NCI-H146 treated with DMSO at 0.1 percent for 48 hours (cell line): ENCODE measurements at regions not wholly inside any gene's neighbourhood (a gene's known extent, or its start where the extent isn't known, plus 50 kb on each side); places are given as distances from the start of the nearest gene placed in this dataset.

Source experiments
- DNase-seq: peaks from one replicate; lab custom pipeline; 2025; ENCODE audit not compliant: unreplicated experiment; lab: John Stamatoyannopoulos, UW

DNA sequence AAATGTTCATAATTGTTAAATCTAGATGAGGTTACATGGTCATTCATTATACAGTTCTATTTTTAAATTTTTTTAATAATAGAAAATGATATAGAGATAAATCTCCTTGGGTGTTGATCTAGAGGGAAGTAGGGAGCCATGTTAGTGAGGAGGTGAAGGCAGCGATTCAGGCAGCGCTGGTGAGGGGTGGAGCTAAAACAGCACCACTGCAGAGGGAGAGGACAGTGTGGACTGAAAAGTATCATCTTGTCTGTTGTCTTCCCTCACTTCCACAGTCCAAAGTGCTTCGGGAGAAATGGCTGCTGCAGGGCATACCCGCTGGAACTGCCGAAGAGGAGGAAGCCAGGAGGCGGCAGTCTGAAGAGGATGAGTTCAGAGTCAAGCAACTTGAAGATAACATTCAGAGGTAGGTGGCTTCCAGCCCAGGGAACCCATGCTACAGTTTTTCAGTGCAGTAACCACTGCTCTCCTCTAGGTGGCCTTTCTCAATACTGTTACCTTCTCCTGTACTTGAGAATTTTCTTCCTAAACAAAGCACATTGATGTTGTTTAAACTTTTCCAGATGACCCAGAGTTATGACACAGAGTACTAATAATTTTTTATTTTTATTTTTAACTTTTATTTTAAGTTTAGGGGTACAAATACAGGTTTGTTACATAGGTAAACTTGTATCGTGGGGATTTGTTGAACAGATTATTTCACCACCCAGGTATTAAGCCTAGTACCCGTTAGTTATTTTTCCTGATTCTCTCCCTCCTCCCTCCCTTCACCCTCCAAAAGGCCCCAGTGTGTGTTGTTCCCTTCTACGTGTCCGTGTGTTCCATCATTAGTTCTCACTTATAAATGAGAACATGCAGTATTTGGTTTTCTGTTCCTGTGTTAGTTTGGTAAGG lies 100.5 kb downstream of the PALM2AKAP2 start:
- no peak for DNase-seq

DNA sequence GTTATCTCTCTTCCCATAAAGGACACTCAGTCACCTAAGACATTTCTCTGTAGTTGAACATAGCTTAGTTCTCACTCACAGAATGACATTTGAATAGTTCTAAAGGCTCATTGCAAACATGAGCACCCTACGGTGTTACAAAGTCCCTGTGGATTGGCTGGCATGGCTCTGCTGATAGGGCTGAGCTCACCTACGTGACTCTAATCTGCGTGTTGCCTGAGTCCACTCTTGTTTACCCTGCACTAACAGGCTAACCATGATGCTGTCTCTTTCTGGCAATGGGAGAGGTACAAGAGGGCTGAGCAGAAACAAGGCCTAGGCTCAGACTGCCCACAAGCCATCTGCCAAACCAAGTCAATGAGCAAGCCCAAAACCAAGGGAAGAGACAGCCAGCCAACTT lies 103.6 kb downstream of the PALM2AKAP2 start:
- DNase-seq = no peak

DNA sequence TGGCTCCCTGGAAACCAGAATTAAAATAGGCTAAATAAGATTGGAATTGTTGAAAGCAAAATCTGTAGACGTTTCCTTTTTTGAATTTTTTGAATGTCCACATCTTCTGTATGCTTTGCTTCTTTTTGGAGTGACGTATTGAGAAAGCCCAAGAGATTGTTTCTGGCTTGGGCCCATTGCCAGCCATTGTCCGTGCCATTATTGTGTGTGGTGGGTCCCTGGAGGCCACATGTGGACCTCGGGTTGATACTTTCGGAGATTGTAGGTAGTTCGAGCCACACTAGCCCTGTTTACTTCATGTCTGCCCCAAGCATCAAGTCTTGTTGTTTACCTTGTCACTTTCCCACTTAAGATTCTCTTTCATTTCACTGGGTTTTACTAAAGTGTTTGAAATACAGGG lies 106.0 kb downstream of the PALM2AKAP2 start:
- DNase-seq = no peak

DNA sequence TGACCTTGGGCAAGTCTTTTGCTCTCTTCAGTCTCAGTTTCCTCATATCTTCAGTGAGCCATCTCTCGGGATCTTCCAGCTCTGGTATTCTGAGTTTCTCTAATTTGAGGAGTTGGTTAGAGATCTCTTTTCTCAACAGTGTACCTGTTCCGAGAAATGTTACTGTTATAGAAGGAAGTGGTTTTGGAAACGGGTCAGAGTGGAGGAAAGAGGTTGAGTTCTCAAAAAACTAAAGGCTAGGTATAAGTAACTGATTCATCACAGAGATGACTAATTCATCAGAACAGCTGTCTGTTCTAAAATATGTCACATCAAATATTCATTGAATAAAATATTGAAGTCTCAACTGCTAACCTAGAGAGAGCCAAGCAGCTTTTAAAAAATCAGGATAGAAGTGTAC lies 106.6 kb downstream of the PALM2AKAP2 start:
- DNase-seq = no peak

DNA sequence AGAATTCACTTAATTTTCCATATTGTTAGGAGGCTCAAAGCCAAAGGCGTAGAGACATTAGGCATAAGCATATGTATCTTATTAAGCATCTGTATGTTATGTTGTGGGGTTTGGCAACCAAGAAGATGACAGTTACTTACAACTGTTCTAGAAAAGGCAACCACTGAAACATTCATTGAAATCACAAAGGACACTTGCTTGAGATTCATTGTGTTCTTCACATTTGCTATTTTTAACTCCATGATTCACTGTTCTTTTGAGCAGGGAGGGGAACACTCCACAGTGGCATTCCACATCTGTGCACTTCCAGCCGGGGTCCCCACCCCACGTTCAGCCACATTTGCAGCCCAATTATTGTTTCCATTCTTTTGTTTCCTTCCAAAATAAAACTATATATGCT lies 107.1 kb downstream of the PALM2AKAP2 start:
- no peak for DNase-seq

DNA sequence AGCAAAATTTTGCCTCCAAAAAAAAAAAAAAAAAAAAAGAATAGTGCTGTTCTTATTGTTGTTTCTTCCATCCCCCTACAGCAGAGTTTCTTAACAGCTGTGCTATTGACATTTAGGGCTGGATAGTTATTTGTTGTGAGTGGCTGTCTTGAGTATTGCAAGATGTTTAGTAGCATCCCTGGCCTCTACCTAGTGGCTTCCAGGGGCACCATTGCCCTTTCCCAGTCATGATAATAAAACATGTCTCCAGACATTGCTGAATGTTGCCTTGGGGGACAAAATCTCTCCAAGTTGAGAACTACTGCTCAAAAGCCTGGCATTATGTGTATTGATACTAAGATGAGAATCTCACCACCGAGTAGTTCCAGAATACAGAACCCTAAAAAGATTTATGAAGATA lies 108.7 kb downstream of the PALM2AKAP2 start:
- no peak for DNase-seq

DNA sequence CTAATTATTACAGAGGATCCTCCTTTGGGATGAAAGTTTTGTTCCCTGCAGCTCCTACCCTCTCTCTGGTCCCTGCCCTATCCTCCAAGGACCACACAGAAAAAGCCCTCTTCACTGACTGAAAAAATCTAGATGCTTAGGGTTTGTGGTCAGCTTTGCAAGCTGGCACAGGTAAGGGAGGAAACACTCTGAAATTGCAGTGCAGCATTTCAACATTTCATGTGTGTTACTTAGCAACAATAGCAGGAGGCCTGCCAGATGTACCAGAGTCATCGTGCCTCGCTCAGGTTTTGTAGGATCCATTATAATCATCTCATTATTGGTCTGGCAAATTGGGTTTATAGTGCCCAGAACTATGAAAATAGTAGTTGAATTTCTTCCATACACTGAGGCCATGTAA lies 109.5 kb downstream of the PALM2AKAP2 start:
- no peak for DNase-seq

DNA sequence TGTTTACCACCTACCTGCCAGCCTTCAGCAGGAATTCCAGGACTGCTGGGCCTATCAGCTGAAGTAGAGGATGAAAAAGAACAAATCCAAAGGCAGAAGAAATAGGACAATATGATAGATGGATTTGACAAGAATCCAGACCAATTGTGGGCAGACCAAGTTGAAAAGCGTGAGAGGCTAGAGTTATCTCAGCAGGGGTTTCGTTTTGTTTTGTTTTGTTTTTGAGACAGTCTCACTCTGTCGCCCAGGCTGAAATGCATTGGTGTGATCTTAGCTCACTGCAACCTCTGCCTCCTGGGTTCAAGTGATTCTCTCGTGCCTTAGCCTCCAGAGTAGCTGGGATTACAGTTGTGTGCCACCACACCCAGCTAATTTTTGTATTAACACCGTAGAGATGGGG lies 113.2 kb downstream of the PALM2AKAP2 start:
- no peak for DNase-seq

DNA sequence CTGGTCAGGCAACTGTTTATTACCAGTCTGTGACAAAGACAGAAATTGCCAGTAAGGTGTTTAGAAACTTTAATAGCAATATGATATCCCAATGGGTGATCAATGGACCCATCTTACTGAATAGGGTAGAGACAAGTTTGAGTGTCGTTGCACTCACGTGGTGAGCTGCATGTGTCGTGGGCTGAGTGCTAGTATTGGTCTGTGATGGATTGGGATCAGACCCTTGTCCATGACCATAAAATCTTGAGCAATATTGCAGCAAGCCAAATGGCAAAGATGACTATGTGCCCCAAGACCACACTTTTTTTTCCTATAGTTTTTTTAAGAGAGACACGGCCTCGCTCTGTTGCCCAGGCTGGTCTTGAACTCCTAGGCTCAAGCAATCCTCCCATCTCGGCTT lies 114.5 kb downstream of the PALM2AKAP2 start:
- no peak for DNase-seq

DNA sequence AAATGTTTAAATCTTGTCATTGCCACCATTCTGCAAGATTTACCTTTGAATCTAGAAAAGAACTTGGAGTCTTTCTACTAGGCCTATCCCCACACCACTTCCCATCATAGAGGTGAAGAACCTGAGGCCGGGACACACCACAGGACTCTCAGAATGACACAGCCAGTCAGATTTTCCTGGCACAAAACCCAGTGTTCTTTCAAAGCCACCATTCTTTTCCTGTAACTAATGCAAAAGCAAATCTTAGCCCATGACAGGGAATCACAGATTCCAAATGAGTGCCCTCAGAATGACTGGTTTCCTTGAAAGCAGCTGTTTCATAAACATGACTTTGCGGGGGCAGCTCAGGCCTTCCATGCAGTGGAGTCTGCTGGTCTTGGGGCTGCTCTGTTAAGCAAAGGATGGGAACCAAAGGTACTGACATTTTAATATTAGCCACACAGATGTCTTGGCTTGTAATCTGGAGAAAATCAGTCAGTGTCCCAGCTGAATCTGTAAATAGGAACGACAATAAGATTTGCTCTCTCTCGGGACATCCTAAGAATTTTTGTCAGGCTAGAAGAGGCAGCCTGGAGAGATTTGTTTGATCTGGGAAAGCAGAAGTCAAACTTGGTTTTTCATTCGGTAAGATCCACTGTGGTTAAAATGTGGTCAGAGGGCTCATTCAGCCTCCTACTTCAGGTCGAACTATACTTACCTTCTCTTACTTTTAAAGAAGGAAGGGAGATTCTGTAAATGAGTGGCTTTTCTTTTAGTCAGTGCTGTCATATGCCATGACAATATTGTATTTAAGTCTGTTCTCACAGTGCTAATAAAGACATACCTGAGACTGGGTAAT lies 115.1 kb downstream of the PALM2AKAP2 start:
- no peak for DNase-seq

DNA sequence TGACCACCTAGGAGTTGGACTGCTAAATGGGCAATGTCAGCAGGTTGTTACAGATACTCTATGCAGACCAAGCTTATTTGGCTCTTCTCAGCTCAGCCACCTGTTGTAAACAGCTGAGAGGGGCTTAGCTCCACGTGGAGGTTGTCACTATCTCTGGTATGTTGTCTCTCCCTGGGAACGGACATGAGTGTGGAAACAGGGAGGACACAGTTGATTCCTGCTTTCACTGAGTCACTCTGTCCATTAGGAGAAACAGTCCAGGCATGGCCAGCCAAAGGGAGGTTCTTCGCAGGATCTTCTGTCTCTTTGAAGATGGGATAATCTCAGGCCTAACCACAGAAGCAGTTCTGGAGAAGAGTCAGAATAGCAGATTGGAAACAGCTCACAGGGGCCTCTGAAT lies 121.2 kb downstream of the PALM2AKAP2 start:
- no peak for DNase-seq

DNA sequence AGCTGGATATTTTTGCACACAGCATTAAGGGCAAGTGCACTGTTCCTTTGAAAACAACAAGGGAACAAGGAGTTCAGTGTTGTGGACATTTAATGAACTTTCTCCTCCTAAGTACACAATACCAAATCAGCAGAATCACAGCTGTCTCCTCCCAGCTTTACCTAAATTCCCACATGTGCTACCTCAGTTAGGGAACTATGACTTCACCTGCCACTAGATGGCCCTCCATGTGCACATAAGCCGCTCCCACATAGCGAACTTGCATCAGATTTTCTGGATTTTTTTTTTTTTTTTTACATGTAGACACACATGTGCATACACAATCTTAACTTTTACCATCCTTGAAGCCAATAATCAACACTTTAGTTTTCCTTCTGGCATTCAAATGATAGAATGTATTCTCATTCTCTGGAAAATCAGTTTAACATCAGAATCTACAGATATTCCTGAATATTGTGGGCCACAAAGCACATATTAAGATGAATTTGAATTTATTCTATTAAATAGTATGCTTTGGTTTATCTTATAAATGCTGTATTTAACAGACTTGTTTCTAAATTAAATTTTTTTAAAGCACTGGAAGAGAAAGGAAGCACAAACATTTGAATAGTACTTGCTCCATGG lies 123.6 kb downstream of the PALM2AKAP2 start:
- DNase-seq = peak; percentile 43

DNA sequence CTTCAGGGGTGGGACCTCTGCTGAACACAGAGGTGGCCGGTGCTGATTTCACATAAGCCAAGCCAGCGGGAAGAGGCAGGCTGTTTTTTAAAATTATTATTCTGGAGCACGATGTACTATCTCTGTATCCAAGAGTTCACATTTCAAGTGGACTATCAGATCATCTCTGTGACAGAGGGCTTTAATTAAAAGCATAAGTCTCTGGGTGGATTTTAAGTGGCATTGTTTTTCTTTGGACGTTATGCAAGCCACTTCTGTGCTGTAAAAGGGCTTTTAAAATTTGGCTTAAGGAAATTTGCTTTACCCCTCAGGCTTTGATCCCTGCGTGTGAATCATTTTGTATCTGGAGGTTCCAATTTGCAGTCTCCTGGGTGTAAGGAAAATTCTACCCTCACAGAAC lies 124.7 kb downstream of the PALM2AKAP2 start:
- DNase-seq = no peak

DNA sequence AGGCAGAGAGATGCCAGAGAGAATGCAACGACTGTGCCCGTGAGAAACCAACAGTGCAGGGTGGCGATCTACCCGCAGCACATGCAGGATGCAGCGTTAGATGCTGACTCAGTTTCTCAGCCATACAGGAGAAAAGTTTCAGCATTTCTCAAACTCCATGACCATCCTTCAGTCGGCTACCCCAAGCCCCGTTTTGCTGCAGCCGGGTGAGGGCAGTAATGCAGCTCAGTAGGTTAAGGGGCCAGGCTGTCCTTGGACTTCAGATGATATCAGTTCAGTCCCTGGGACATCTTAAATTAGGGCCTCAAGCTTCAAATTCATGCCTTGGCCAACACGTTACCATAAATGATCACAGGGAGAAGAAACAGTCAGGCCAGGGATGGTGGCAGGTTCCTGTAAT lies 125.5 kb downstream of the PALM2AKAP2 start:
- no peak for DNase-seq

DNA sequence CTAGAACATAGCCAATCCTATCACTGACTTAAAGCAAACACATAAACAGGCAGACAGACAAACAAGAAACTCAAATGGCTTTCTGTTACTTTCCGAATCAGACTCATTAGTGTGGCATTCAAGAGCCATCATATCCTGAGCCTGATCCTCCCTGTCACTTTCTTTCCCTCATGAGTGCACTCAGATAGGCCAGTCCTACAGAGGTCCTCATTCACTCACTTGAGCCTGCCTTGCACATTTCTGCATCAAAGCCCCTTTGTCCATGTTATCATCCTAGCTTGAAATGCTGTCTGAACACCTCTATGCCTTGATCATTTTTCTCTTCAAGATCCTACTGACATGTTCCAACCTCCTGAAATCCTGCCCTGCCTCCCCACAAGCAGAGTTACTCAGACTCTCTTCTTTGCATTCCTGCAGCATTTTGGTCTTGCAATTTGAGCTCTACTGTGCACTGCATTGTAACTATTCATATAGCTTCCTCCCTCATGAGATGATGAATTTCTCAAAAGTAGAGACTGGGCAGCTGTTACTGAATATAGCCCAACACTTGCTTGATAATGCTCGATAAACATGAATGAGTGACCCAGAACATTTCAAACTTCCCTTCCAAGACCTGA lies 126.9 kb downstream of the PALM2AKAP2 start:
- no peak for DNase-seq

DNA sequence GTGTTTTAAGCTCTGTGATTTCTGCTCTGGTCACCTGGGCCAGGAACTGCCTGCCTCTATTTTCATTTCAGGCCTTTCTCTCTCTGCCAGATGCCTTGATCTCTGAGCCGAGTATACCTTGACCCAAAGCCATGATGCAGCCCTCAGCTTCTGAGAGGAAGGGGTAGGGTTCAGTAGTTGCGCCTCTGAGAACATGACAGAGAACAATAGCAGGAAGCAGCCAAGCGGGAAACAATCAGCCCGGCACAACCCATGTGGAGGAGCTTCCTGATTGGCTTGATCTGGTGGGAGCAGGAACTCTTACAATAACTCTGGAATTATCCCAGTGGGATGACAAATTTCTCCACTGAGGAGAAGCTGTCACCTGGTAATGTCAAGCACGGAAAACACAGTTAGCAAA lies 127.4 kb downstream of the PALM2AKAP2 start:
- no peak for DNase-seq

DNA sequence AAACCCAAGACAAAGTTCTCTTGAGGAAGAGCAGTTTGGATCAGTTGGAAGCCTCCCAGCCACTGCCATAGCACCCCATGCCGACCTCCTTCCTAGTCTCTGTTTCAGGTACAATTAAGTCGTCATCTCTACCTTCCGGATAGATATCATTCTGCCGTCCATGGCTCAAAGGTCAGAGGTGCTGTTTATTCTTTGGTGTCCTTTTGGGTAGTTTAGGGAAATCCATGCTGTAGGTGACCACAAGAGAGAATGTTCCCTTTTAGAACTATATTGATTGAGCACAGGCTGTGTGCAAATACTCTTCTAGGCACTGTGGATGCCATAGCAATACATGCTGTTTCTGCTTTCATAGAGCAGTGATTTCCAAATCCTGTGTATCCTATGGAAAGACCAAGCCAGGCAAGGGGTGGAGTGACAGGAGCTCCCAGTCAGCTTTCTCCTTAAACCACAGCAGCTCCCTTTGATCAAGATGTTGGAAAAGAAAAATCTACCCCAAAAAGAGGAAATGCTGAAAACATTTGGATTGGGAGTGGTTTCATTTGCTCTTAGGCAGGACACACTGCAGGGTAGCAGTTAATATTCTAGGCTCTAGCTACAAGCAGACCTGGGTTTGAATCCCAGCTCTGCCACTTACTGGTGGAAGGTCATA lies 127.9 kb downstream of the PALM2AKAP2 start:
- no peak for DNase-seq

DNA sequence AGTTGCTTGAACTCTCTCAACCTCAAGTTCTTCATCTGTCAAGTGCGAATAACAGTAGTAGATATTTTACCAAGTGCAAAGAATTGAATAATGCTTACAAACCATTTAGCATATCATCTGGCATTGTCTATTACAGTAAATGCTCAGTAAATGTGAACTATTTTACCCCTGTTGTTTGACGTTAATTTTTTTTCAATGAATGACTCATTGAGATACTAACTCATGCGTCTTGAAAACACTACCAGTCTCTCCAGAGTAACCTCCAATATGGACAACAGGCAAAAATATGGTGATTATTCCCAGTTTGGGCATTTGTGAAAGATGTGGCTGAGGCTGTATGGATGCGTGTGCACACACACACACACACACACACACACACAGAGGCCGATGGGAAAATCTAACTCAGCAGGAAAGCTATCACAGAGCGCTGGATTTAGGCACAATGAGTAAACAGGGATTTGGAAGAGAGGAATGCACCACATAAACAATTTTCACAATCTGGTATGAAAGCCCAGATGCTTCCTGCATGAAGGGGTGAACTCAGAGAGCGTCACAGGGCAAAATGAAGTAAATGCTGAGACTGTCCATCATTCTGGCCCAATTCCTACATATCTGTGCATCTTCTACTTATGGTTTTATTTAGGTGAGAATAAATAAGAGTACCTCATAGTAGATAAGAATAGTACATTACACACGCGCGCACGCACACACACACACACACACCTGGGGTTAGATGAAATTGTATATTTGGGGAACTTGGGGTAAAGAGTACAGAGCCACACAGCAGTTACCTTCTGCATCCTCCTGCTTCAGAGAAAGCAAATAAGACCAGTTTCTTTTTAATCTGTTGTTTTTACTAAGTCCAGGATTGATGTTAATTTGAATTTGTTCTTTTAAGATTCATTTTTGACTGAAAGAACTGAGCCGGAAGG lies 128.7 kb downstream of the PALM2AKAP2 start:
- DNase-seq = no peak

DNA sequence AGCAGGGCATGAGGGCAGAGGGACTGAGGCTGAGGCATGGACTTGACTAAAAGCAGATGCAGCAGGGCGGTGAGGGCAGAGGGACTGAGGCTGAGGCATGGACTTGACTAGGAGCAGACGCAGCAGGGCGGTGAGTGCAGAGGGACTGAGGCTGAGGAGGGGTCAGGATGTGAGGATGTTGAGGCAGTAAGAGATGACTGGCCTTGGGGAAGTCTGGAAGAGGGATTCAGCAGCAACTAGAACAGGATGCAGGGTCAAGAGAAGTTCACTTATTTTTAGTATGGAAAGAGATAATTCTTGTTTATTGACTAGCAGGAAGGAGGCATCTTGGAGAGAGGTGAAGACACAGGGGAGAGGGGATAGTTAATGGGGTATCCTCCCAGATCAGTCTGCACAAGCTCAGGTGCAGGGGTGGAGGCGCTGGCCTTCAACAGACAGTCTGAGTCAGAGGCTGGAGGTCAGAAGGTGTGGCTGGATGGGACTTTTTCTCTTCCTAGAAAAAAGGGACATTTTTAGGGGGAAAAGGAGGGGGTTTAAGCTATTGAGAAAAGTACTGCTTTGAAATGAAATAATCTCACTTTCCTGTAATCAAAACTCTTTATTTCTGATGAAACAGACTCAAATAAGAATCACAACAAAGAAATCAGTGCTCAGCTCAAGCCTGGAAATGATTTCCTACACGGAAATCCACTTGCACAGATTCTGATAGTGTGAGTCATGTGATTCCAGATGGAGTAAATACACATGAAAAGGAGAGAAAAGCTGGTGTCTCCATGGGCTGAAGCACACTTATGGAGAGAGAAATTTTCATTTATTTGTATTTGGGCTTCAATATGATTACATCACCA lies 130.9 kb downstream of the PALM2AKAP2 start:
- no peak for DNase-seq
